IPS-20b (cell line): ENCODE measurements at regions not wholly inside any gene's neighbourhood (a gene's known extent, or its start where the extent isn't known, plus 50 kb on each side); places are given as distances from the start of the nearest gene placed in this dataset.

Experiments
- H3K27ac ChIP-seq: one replicate; pipeline ENCODE4 v1.5.1; 2013; ENCODE audit warnings: low read length
- H3K27me3 ChIP-seq: 2 replicates; pipeline ENCODE4 v1.6.1; 2013; ENCODE audit warnings: mild to moderate bottlenecking, low read length, inconsistent platforms; ENCODE audit not compliant: insufficient read depth
- H3K36me3 ChIP-seq: 2 replicates; pipeline ENCODE4 v1.6.1; 2013; ENCODE audit warnings: low read depth, mild to moderate bottlenecking, inconsistent platforms, low read length, moderate library complexity; ENCODE audit not compliant: insufficient read depth
- H3K4me1 ChIP-seq: 2 replicates; pipeline ENCODE4 v1.6.1; 2013; ENCODE audit warnings: mild to moderate bottlenecking, control low read depth, inconsistent platforms, low read length, moderate library complexity; ENCODE audit not compliant: insufficient read depth
- H3K4me3 ChIP-seq: 2 replicates; pipeline ENCODE4 v1.5.1; 2013; ENCODE audit warnings: mild to moderate bottlenecking, low read length, inconsistent platforms
- H3K9ac ChIP-seq: 2 replicates; pipeline ENCODE4 v1.6.1; 2013; ENCODE audit warnings: low read depth, mild to moderate bottlenecking, inconsistent platforms, low read length, moderate library complexity
- H3K9me3 ChIP-seq: 2 replicates; pipeline ENCODE4 v1.6.1; 2013; ENCODE audit warnings: mild to moderate bottlenecking, low read depth, low read length, inconsistent platforms; ENCODE audit not compliant: insufficient read depth

GRCh38 chrX:42149765-42150164, 226.4 kb upstream of the CASK start:
- Histone ChIP-seq H3K27ac (no peak overlapping the region), H3K4me1 (no peaks in the 10 kb centered on the region), H3K4me3 (no peak overlapping the region), H3K9ac (no peak overlapping the region), H3K9me3 (no peaks in the 10 kb centered on the region), H3K27me3 (no peaks in the 10 kb centered on the region), H3K36me3 (no peaks in the 10 kb centered on the region)

DNA sequence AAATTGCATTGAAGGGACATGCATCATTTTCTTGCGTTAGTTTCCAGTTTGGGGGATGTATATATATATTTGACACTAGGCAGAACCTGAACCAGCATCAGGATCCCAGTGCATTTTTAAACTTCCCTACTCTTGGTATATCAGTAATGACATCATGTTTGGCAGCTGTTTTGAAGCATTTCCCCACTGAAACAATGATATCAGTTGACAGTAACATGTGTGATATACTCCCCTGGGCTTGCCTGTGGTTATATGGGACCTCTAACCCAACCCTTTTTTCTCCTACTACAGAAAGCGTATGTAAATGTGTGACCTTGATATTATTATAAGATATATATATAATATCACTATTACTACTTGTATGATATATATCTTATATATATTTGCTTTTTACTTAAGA, 225.9 kb upstream of the CASK start:
- Histone ChIP-seq H3K4me1 (no peaks in the 10 kb centered on the region), H3K27me3 (no peaks in the 10 kb centered on the region), H3K4me3 (no peak overlapping the region), H3K27ac (no peak overlapping the region), H3K36me3 (no peaks in the 10 kb centered on the region), H3K9me3 (no peaks in the 10 kb centered on the region), H3K9ac (no peak overlapping the region)

- Histone ChIP-seq H3K4me3 (no peak overlapping the region), H3K27me3 (no peaks in the 10 kb centered on the region), H3K27ac (no peak overlapping the region)
Observed at GRCh38 chrX:42143866-42144592, 220.7 kb upstream of the CASK start.

DNA sequence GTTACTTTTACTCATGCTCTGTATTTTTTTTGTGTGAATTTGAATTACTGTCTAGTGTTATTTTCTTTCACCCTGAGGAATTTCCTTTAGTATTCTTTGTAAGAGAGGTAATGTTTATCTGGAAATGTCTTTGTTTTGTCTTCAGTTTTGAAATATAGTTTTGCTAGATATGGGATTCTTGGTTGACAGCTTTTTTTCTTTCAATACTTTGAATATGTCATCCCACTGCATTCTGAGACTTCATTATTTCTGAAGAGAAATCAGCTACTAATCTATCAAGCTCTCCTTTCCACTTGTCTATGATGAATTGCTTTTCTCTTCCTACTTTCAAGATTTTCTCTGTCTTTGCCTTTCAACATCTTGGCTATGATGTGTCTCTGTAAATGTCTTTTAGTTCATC, 217.0 kb upstream of the CASK start:
- no peak overlapping the region for H3K4me3 ChIP-seq
- no peaks in the 10 kb centered on the region for H3K36me3 ChIP-seq
- H3K27me3 ChIP-seq, result no peaks in the 10 kb centered on the region
- no peak overlapping the region for H3K9ac ChIP-seq
- H3K4me1 ChIP-seq, result no peaks in the 10 kb centered on the region
- H3K9me3 ChIP-seq, result no peaks in the 10 kb centered on the region
- no peak overlapping the region for H3K27ac ChIP-seq

More at GRCh38 chrX:42143866-42144592, 220.7 kb upstream of the CASK start:
- Histone ChIP-seq H3K9me3 (no peaks in the 10 kb centered on the region), H3K36me3 (no peaks in the 10 kb centered on the region), H3K4me1 (no peaks in the 10 kb centered on the region), H3K9ac (no peak overlapping the region)

DNA sequence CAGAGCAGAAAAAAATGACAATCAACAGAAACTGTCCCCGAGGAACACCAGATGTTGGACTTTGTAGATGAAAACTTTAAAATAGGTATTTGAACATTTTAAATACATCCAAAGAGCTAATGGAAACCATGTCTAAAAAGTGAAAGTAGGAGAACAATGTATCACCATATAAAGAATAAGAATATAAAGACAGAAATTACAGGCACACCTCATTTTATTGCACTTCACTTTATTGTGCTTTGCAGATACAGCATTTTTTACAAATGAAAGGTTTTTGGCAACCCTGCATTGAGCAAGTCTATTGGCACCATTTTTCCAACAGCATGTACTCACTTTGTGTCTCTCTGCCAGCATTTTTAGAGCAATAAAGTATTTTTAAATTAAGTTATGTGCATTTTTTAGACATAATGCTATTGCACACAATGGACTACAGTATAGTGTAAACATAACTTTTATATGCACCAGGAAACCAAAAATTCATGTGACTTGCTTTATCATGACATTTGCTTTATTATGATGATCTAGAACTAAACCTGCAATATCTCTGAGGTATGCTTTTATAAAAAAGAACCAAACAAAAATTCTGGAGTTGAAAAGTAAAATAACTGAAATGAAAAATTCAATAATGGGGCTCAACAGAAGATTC, 212.4 kb upstream of the CASK start:
- Histone ChIP-seq H3K27ac (no peak overlapping the region), H3K27me3 (no peaks in the 10 kb centered on the region), H3K9me3 (no peaks in the 10 kb centered on the region), H3K4me1 (no peaks in the 10 kb centered on the region), H3K4me3 (no peak overlapping the region), H3K9ac (no peak overlapping the region), H3K36me3 (no peaks in the 10 kb centered on the region)

GRCh38 chrX:42131856-42132255, 208.5 kb upstream of the CASK start:
- Histone ChIP-seq H3K36me3 (no peaks in the 10 kb centered on the region), H3K4me1 (no peaks in the 10 kb centered on the region; the same call in 1 of the 2 replicates), H3K9me3 (no peaks in the 10 kb centered on the region), H3K9ac (no peak overlapping the region), H3K27ac (no peak overlapping the region), H3K27me3 (no peaks in the 10 kb centered on the region), H3K4me3 (no peak overlapping the region)

DNA sequence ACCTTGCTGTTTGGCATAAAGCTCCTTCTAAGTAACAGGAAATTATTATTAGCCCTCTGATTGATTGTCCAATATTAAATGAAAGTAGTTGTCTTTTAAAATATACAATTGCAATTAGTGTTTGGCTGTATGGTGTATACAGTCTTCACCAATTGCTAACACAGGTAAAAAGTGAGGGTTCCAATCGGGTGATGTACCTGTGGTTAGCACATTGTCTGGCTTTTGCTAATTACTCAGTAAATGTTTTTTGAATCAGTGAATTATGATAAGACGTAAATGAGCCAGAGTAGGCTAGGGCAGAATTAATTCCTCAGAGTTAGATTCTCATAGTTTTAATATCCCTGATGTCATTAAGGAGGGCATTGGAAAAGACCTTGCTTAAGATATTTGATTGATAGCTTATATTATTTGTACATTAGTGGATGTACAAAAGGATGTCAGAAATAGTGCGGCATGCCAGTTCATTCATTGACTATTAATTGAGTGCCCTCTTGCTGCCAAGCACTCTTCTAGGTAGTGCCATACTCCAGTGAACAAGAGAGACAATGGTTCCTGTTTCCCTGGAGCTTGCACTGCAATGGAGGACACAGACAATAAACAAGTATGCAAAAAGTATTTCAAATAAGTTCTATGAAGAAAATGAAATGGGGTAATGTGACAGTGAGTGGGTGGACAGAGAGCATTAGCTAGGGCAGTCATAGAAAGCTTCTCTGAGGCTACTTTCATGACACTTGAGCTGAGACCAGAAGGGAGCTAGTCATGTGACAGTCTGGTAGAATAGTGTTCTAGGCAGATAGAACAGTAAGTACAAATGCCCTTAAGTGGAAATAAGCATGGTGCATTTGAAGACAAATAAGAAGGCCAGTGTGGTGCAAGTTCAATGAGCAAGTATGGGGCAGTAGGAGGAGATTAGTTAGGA, 205.9 kb upstream of the CASK start:
- no peak overlapping the region for H3K9ac ChIP-seq
- no peak overlapping the region for H3K4me3 ChIP-seq
- no peaks in the 10 kb centered on the region; the same call in 1 of the 2 replicates for H3K4me1 ChIP-seq
- no peaks in the 10 kb centered on the region for H3K9me3 ChIP-seq
- H3K27me3 ChIP-seq, result no peaks in the 10 kb centered on the region
- no peak overlapping the region for H3K27ac ChIP-seq
- no peaks in the 10 kb centered on the region for H3K36me3 ChIP-seq

GRCh38 chrX:42128587-42128986, 205.2 kb upstream of the CASK start:
- Histone ChIP-seq H3K27me3 (no peaks in the 10 kb centered on the region), H3K4me3 (no peak overlapping the region), H3K36me3 (no peaks in the 10 kb centered on the region), H3K27ac (no peak overlapping the region), H3K9ac (no peak overlapping the region), H3K9me3 (no peaks in the 10 kb centered on the region), H3K4me1 (no peaks in the 10 kb centered on the region; the same call in 1 of the 2 replicates)

- H3K27me3 ChIP-seq, result no peaks in the 10 kb centered on the region
- H3K4me3 ChIP-seq, result no peak overlapping the region
- no peaks in the 10 kb centered on the region for H3K9me3 ChIP-seq
- H3K36me3 ChIP-seq, result no peaks in the 10 kb centered on the region
- no peak overlapping the region for H3K9ac ChIP-seq
- no peaks in the 10 kb centered on the region; the same call in 1 of the 2 replicates for H3K4me1 ChIP-seq
- H3K27ac ChIP-seq, result no peak overlapping the region
Observed at GRCh38 chrX:42128020-42128419, 204.7 kb upstream of the CASK start.

DNA sequence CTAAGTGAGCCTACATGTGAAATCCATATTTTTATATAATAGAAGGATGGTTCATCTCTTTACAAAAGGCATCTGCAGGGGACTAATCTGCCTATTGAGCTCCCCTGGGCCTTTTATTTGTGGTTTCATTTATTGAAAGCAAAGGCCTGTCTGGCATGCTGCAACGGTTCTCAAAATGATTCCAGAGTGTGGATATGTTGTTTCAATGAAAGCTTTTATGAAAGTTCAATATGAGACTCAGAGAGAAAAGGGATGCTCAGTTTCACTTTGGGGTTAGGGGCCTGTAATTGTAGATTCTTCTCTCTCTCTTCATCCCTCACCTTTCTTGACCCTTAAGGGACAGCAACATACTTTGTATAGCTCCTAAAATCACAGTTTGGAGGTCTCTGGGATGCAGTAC, 204.2 kb upstream of the CASK start:
- Histone ChIP-seq H3K9me3 (no peaks in the 10 kb centered on the region), H3K36me3 (no peaks in the 10 kb centered on the region), H3K27ac (no peak overlapping the region), H3K4me1 (no peaks in the 10 kb centered on the region; the same call in 1 of the 2 replicates), H3K9ac (no peak overlapping the region), H3K4me3 (no peak overlapping the region), H3K27me3 (no peaks in the 10 kb centered on the region)

- H3K4me1 ChIP-seq, result no peaks in the 10 kb centered on the region; the same call in 1 of the 2 replicates
Observed at GRCh38 chrX:42123369-42123768, 200.0 kb upstream of the CASK start.

More at GRCh38 chrX:42123369-42123768, 200.0 kb upstream of the CASK start:
- no peaks in the 10 kb centered on the region for H3K36me3 ChIP-seq
- no peaks in the 10 kb centered on the region for H3K9me3 ChIP-seq
- no peak overlapping the region for H3K9ac ChIP-seq
- no peak overlapping the region for H3K27ac ChIP-seq
- no peak overlapping the region for H3K4me3 ChIP-seq
- H3K27me3 ChIP-seq, result no peaks in the 10 kb centered on the region
